HG03439 (cell line): ENCODE measurements at regions not wholly inside any gene's neighbourhood (a gene's known extent, or its start where the extent isn't known, plus 50 kb on each side); places are given as distances from the start of the nearest gene placed in this dataset.
"Not testable (repeated sequence)": the region's sequence is repeated elsewhere in the genome, so short reads cannot be mapped to it uniquely, and the experiment has no call there.

Experiments
- ATAC-seq: cut with Tn5 transposase; IDR thresholded peaks from one replicate; pipeline ENCODE4 v1.9.1; 2021; ENCODE audit warnings: mild to moderate bottlenecking, moderate library complexity; ENCODE audit not compliant: unreplicated experiment

- ATAC-seq, result no peak
Observed at GRCh38 chr5:171706736-171707441, 78.7 kb upstream of the SMIM23 start.

GRCh38 chr5:171707442-171707792 is 78.2 kb upstream of the SMIM23 start:
- ATAC-seq, result no peak

- ATAC-seq, result no peak
Observed at GRCh38 chr5:171709930-171710329, 75.7 kb upstream of the SMIM23 start.

GRCh38 chr5:171710451-171711024 is 75.1 kb upstream of the SMIM23 start:
- ATAC-seq, result no peak

GRCh38 chr5:171711571-171711970 is 74.0 kb upstream of the SMIM23 start:
- no peak for ATAC-seq

GRCh38 chr5:171712616-171713015 is 73.0 kb upstream of the SMIM23 start:
- no peak for ATAC-seq

GRCh38 chr5:171713152-171713551 is 72.5 kb upstream of the SMIM23 start:
- no peak for ATAC-seq

- no peak for ATAC-seq
Observed at GRCh38 chr5:171714261-171714660, 71.4 kb upstream of the SMIM23 start.

- no peak for ATAC-seq
Observed at GRCh38 chr5:171714851-171715250, 70.8 kb upstream of the SMIM23 start.

GRCh38 chr5:171715551-171715950 is 70.1 kb upstream of the SMIM23 start:
- ATAC-seq, result no peak

- no peak for ATAC-seq
Observed at GRCh38 chr5:171720086-171720485, 65.5 kb upstream of the SMIM23 start.

- ATAC-seq, result no peak
Observed at GRCh38 chr5:171721464-171721863, 64.2 kb upstream of the SMIM23 start.

GRCh38 chr5:171724468-171725204 is 61.0 kb upstream of the SMIM23 start:
- ATAC-seq, result no peak

- no peak for ATAC-seq
Observed at GRCh38 chr5:171725205-171725601, 60.4 kb upstream of the SMIM23 start.

GRCh38 chr5:171726819-171727218 is 58.8 kb upstream of the SMIM23 start:
- ATAC-seq, result not testable (repeated sequence)

GRCh38 chr5:171728686-171729085 is 56.9 kb upstream of the SMIM23 start:
- ATAC-seq, result no peak
